ENCODE measurements at regions not wholly inside any gene's neighbourhood (a gene's known extent, or its start where the extent isn't known, plus 50 kb on each side); places are given as distances from the start of the nearest gene placed in this dataset.

DNA sequence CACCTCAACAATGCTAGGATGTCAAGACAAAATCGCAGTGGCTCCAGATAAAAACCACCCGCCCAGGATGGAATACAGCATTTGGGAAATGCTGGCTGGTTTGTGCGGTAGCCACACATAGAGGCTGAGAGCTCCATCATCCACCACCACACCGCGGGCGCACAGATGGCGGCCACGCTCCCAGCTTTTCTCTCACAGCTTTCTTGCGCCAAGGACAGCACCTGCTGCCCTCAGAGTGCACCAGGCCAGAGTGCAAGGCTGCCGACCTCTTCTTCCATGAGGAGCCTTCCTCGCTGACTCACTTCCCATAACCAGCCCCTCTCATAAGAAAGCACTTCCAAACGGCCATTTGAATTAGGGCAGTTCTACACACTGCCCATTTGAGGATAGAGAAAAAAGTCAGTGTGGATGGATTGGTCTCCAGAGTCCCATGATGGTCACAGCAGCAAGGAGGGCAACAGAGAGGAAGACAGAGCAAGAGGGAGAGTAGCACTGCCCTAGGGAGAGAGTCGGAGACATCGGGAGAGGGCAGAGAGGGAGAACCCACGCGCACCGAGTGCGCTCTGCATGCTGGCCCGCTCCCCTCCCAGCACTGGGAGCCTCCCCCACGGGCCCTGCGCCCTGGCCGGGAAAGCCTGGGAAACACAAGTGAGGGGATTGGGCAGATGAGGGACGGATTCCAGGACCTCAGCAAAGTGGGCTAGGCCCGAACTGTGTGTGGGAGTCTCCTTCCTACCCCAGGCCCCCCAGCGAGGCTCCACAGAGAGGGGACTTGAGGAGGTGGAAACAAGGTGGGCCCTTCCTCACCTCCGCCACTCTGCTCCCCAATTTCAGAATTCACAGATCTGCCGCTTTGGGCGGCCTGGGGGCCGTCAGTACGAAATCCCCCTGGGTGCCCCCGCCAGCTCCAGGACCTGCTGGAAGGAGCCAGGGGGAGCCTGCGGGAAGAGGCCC, 156.9 kb downstream of the USP12 start:
- Histone ChIP-seq H3K4me1 (no peaks in the 10 kb centered on the region), H3K36me3 (no peaks in the 10 kb centered on the region), H3K27me3 (no peaks in the 10 kb centered on the region), H3K27ac (no peak overlapping the region), H3K9me3 (no peaks in the 10 kb centered on the region), H3K4me3 (no peak overlapping the region)
- no peak for FAIRE-seq
- TF ChIP-seq, protein P1, sequence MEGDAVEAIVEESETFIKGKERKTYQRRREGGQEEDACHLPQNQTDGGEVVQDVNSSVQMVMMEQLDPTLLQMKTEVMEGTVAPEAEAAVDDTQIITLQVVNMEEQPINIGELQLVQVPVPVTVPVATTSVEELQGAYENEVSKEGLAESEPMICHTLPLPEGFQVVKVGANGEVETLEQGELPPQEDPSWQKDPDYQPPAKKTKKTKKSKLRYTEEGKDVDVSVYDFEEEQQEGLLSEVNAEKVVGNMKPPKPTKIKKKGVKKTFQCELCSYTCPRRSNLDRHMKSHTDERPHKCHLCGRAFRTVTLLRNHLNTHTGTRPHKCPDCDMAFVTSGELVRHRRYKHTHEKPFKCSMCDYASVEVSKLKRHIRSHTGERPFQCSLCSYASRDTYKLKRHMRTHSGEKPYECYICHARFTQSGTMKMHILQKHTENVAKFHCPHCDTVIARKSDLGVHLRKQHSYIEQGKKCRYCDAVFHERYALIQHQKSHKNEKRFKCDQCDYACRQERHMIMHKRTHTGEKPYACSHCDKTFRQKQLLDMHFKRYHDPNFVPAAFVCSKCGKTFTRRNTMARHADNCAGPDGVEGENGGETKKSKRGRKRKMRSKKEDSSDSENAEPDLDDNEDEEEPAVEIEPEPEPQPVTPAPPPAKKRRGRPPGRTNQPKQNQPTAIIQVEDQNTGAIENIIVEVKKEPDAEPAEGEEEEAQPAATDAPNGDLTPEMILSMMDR (IDR thresholded peaks at IDR 0.05) = no peak
- intact Hi-C loops (cut with DNase I) = no loop called here
- peak in 1 of 6 donors; percentile 47 for DNase-seq
- no peak for ATAC-seq
- whole genome bisulfite sequencing, 2 donors = 81 to 91% methylated on average over 32 of the region's 32 CpGs

DNA sequence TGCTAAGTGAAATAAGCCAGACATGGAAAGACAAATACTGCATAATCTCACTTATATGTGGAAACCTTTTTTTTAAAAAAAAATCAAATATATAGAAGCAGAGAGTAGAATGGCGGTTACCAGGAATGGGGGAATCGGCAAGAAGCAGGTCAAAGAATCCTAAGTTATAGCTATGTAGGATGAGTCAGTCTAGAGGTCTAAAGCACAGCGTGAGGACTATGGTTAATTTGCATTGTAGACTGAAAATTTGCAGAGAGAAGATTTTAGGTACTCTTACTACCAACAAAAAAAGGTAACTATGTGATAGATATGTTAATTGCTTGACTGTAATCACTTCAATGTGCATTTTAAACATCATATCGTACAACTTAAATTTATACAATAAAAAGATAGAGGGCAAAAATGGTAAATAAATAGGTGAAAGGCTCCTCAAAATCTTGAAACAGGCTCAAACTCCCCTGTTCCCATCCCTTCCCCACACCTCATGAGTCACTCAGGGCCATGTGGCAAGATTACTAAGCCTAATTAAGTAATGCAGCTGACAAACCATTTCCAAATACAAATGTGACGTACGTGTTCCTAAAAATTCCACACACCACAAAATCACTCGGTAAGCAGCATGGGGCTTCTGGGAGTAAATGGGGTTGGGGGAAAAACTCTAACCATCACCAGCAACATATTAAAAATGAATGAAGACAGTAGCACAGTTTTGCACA, 159.0 kb downstream of the USP12 start:
- DNase-seq (no peak), FAIRE-seq (no peak), ATAC-seq (no peak)
- Histone ChIP-seq H3K36me3 (no peaks in the 10 kb centered on the region), H3K4me1 (no peaks in the 10 kb centered on the region), H3K9me3 (no peaks in the 10 kb centered on the region), H3K27me3 (no peaks in the 10 kb centered on the region), H3K27ac (no peak overlapping the region), H3K4me3 (no peak overlapping the region)
- intact Hi-C loops (cut with DNase I) = no loop called here
- TF ChIP-seq, protein P1 (IDR thresholded peaks at IDR 0.05) = no peak
- 86 to 90% methylated on average over 7 of the region's 7 CpGs for WGBS, 2 donors

DNA sequence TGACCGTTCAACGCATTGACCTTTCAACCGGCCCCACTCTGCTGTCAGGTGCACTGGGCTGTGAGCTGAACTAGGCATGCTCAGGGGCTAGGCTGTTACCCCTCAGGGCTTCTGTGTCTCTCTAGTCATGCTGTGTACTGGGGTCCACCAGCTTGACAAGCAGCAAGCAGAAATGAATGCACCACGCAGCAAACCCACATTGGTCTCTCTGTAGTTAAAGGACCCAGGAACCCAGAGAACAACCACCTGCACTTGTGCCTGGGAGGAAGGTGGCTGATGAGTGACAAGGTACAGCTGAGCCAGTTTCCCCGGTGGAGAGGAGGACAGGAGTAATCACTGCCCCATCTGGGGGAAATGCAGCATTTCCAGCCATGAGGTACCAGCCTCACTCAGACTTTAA, 159.9 kb downstream of the USP12 start:
- 62 to 65% methylated on average over 5 of the region's 5 CpGs for WGBS, 2 donors
- Histone ChIP-seq H3K9me3 (no peaks in the 10 kb centered on the region), H3K4me1 (peaks cover 0 to 3% (median 0%) of the 10 kb centered on the region in 3 donors), H3K27me3 (no peaks in the 10 kb centered on the region), H3K36me3 (no peaks in the 10 kb centered on the region), H3K4me3 (no peak overlapping the region), H3K27ac (no peak overlapping the region)
- ATAC-seq (no peak), FAIRE-seq (no peak), DNase-seq (no peak)
- intact Hi-C loops (cut with DNase I) = no loop called here
- TF ChIP-seq, protein P1 (IDR thresholded peaks at IDR 0.05) = no peak

DNA sequence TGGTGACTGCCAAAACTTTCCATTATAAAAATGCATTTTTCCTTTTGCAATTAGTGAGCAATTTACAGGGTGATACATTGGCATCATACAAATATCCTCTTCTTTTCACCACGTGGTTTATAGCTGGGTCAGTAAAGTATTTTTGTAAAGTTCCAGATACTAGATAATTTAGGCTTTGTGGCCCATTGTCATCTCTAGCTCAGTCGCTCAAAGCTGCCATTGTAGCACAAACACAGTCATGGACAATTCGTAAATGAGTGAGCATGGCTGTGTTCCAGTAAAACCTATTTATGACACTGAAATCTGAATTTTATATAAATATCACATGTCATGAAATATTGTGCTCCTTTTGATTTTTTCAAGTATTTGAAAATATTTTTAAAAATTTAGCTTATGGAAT, 162.9 kb downstream of the USP12 start:
- TF ChIP-seq, protein P1 (IDR thresholded peaks at IDR 0.05) = no peak
- no peak for FAIRE-seq

More for the DNA sequence above, 162.9 kb downstream of the USP12 start:
- H3K4me3 ChIP-seq = no peak overlapping the region
- H3K36me3 ChIP-seq = no peaks in the 10 kb centered on the region
- H3K9me3 ChIP-seq = no peaks in the 10 kb centered on the region
- H3K4me1 ChIP-seq = peaks cover 0 to 7% (median 0%) of the 10 kb centered on the region in 3 donors
- DNase-seq = no peak
- H3K27ac ChIP-seq = no peak overlapping the region
- intact Hi-C loops (cut with DNase I) = loop anchor here in 1 of 3 donors (10.0 kb wide), 1 partner anchor 346 kb away; no protein-coding TSS in a partner anchor
- no peaks in the 10 kb centered on the region for H3K27me3 ChIP-seq
- no peak for ATAC-seq
- WGBS, 2 donors = 56 to 70% methylated on average over 3 of the region's 3 CpGs

Data from pancreas (tissue), 10 donors.